HG03521 (cell line): ENCODE measurements at regions not wholly inside any gene's neighbourhood (a gene's known extent, or its start where the extent isn't known, plus 50 kb on each side); places are given as distances from the start of the nearest gene placed in this dataset.

Source experiments
- ATAC-seq: cut with Tn5 transposase; IDR thresholded peaks from one replicate; pipeline ENCODE4 v1.9.1; 2021; ENCODE audit warnings: mild to moderate bottlenecking, moderate library complexity; ENCODE audit not compliant: unreplicated experiment

GRCh38 chr11:45062115-45062514 is 84.3 kb upstream of the PRDM11 start:
- no peak for ATAC-seq

GRCh38 chr11:45062974-45063635 is 83.3 kb upstream of the PRDM11 start:
- ATAC-seq, result no peak

GRCh38 chr11:45063669-45064068 is 82.8 kb upstream of the PRDM11 start:
- ATAC-seq, result no peak

DNA sequence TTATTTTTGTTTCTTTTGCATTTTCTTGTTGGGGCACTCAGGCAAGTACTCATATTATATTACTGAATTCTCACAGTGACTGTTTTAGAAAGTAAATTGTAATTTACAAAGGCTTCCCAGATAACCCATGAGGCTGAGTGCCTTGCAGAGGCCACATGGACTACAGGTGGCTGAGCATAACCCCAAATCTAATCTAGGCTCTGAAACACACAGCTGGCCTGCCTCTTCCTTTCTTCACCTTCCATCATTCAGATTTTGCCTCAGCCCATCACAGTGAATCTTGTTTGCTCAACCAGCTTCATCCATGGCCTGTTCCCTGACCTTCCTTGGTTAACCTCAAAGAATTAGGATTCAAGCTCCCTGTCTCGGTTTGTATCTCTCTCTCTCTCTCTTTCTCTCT is 78.5 kb upstream of the PRDM11 start:
- no peak for ATAC-seq

DNA sequence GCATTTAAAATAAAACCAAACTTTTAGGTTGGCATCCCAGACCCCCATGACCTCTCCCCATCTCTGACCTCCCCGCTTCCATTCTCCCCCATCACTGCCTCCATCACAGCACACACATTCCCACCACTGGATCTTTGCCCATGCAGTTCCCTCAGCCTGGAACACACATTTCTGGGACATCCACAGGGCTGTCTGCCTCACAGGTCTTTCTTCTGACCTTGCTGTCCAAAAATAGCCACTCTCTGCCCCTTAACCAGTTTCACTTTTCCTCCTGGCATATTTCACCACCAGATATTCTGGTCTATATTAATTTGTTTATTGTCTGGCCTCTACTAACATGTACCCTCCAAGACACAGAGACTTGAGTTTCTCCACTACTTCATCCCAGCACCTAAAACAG is 75.2 kb upstream of the PRDM11 start:
- no peak for ATAC-seq

GRCh38 chr11:45073685-45074141 is 72.7 kb upstream of the PRDM11 start:
- ATAC-seq, result no peak

DNA sequence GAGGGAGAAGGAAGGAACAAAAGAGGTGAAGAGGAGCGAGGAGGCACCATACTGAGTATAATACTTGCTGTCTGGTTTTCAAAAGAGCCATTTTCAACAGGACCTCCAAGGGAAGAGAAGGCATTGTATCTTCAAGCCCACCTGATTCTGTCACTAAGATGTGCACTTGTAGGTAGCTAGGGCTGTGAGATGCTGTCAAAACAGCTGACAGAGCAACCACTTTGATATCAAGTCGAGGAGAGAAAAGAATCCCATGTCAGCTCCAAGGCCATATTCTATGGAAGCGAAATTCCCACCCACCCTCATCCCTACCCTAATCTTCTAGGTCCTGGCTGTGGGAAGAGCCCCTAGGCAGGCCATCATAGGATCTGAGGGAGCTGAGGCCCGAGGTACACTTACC is 70.9 kb upstream of the PRDM11 start:
- ATAC-seq, result no peak

DNA sequence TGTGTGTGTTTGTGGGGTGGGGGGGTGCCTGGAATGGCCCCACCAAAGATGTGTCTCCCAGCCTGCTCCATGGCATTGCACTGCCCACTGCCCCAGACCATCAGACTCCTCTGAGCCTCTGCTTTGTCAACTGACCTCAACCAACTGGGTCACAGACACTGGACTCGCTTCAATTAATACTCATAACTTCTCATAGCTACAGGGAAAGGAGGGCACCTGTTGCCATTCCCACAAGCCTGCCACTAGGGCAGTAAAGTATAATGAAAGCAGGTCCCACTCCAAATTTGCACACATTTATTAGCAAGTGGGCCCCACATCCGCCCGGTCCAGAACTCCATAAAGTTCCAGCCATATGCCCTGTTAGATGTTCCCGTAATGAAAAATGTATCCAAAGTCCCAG is 70.5 kb upstream of the PRDM11 start:
- no peak for ATAC-seq

GRCh38 chr11:45076761-45077160 is 69.7 kb upstream of the PRDM11 start:
- no peak for ATAC-seq

- ATAC-seq, result no peak
These were observed 68.0 kb upstream of the PRDM11 start for GRCh38 chr11:45078236-45079074.

DNA sequence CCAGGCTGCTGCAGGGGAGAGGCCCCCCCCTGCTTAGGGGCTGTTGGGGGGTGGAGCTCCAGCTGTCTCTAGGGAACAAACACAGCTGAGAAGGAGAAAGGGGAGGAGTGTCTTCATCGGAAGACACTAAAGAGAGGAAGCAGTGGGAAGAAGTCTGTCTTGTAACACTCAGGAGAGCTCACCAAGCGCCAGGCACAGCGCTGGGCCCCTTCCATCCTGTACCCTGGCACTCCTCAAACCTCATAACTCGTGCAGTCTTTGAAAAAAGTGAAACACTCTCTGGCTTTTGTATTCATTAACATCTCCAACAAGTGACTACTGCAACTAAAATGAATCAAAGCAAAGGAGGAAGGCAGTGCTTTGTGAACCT is 67.4 kb upstream of the PRDM11 start:
- ATAC-seq, result no peak

GRCh38 chr11:45079567-45079942 is 66.9 kb upstream of the PRDM11 start:
- ATAC-seq, result no peak

- no peak for ATAC-seq
These were observed 66.3 kb upstream of the PRDM11 start for GRCh38 chr11:45079943-45080719.

- ATAC-seq, result no peak
These were observed 63.5 kb upstream of the PRDM11 start for GRCh38 chr11:45082744-45083543.

GRCh38 chr11:45083544-45084087 is 62.8 kb upstream of the PRDM11 start:
- no peak for ATAC-seq

DNA sequence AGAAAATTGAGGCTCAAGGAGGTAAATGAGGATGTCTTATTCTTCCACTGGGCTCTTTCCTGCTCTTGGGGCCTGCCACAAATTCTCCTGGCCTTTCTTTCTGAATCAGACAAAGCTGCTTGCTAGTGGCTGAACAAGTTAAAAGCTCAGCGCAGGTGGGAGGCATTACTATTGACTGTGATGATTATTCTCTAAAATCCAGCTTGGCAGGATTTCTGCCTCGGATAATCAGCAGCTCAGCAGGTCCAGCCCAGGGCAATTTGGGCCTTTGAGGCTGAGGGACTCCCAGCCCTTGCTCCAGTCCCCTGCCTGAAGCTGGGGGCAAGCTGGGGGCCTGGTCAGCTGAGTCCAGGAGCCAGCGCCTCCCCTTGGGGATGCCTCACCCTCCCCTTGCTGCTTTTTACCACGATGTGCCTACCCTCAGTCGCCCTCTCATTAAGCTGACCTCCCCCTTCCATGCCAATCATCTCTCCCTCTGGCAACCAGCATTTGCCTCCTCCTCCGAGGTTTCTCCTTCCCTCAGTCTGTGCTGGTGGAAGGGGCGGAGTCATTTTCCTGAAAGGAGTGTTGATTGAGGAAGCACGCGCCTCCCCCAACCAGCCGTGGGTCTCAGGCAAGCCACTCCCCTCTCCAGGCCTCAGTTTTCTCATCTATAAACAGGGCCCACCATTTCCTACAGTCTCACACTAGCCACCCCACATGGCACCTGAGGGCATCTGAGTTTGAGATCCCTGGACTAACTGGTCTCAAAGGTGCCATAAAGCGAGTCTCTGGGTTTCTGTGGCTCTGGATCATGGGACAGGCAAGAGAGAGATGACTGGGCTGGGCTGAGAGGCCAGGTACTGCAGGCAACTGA is 60.6 kb upstream of the PRDM11 start:
- no peak for ATAC-seq

DNA sequence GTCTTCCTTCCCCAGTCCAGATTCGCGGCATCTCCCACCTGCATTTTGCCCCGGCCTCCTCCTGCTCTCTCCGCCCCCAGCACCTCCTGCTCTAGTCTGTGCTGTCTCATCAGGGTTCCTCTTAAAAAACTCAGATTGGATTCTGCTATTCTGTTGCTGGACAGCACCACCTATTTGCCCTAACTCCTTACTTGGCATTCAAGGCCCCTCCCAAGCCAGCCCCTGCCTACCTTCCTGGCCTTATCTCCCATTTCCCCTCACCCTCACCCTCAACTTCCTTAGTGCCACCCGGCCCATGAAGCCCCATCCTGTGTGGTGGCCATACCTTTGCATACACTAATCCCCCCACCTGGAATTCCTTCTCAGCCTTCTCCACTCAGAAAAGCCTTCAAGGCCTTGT is 59.9 kb upstream of the PRDM11 start:
- no peak for ATAC-seq

GRCh38 chr11:45087086-45087899 is 59.1 kb upstream of the PRDM11 start:
- no peak for ATAC-seq

- no peak for ATAC-seq
These were observed 58.6 kb upstream of the PRDM11 start for GRCh38 chr11:45087900-45088160.
